Neural cell (in vitro differentiated cells): ENCODE measurements at regions not wholly inside any gene's neighbourhood (a gene's known extent, or its start where the extent isn't known, plus 50 kb on each side); places are given as distances from the start of the nearest gene placed in this dataset.

ENCODE experiments used
- EZH2 ChIP-seq: fragments of 200-600, 300-800 bp; shearing (Covaris generic), sonication (generic); IDR thresholded peaks from 2 replicates; pipeline ENCODE4 v1.6.1; 2014; ENCODE audit warnings: antibody characterized with exemption, low read length, borderline replicate concordance, mild to moderate bottlenecking; ENCODE audit not compliant: insufficient read depth, poor library complexity, severe bottlenecking
- TF ChIP-seq, protein P1 (sequence below): fragments of 450-650 bp; IDR thresholded peaks from 2 replicates; pipeline ENCODE4 v1.5.1; 2014; ENCODE audit warnings: antibody characterized with exemption, mild to moderate bottlenecking, moderate library complexity; ENCODE audit not compliant: poor library complexity, severe bottlenecking
- TF ChIP-seq, protein P2 (sequence below): IDR thresholded peaks from 2 replicates; pipeline ENCODE4 v1.6.1; 2012; ENCODE audit warnings: borderline replicate concordance

DNA sequence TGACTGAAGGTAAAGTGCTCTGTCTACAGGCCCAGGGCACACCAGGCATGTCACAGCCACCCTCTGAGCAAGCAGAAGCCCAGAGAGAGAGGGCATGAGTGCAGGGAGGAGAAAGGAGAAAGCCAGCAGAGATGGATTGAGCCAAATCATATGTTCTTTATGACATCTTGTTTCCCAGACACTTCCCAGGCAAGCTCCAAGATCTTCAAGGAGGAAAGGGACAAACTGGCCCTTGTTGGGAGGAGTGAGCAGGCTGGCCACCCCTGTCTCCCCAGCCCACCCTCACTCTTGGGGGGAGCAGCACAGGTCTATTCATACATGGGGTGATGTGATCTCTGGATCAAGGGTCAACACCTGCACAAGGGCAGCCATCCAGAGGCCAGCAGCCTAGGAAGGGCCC is 298.8 kb downstream of the UQCRFS1 start:
- TF ChIP-seq, protein P1, sequence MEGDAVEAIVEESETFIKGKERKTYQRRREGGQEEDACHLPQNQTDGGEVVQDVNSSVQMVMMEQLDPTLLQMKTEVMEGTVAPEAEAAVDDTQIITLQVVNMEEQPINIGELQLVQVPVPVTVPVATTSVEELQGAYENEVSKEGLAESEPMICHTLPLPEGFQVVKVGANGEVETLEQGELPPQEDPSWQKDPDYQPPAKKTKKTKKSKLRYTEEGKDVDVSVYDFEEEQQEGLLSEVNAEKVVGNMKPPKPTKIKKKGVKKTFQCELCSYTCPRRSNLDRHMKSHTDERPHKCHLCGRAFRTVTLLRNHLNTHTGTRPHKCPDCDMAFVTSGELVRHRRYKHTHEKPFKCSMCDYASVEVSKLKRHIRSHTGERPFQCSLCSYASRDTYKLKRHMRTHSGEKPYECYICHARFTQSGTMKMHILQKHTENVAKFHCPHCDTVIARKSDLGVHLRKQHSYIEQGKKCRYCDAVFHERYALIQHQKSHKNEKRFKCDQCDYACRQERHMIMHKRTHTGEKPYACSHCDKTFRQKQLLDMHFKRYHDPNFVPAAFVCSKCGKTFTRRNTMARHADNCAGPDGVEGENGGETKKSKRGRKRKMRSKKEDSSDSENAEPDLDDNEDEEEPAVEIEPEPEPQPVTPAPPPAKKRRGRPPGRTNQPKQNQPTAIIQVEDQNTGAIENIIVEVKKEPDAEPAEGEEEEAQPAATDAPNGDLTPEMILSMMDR, result no peak
- TF ChIP-seq EZH2, result no peak
- TF ChIP-seq, protein P2, sequence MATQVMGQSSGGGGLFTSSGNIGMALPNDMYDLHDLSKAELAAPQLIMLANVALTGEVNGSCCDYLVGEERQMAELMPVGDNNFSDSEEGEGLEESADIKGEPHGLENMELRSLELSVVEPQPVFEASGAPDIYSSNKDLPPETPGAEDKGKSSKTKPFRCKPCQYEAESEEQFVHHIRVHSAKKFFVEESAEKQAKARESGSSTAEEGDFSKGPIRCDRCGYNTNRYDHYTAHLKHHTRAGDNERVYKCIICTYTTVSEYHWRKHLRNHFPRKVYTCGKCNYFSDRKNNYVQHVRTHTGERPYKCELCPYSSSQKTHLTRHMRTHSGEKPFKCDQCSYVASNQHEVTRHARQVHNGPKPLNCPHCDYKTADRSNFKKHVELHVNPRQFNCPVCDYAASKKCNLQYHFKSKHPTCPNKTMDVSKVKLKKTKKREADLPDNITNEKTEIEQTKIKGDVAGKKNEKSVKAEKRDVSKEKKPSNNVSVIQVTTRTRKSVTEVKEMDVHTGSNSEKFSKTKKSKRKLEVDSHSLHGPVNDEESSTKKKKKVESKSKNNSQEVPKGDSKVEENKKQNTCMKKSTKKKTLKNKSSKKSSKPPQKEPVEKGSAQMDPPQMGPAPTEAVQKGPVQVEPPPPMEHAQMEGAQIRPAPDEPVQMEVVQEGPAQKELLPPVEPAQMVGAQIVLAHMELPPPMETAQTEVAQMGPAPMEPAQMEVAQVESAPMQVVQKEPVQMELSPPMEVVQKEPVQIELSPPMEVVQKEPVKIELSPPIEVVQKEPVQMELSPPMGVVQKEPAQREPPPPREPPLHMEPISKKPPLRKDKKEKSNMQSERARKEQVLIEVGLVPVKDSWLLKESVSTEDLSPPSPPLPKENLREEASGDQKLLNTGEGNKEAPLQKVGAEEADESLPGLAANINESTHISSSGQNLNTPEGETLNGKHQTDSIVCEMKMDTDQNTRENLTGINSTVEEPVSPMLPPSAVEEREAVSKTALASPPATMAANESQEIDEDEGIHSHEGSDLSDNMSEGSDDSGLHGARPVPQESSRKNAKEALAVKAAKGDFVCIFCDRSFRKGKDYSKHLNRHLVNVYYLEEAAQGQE, result no peak
